Motor neuron (in vitro differentiated cells): ENCODE measurements at regions not wholly inside any gene's neighbourhood (a gene's known extent, or its start where the extent isn't known, plus 50 kb on each side); places are given as distances from the start of the nearest gene placed in this dataset.
A peak's percentile ranks its signal among the peaks of the same experiment; 100 is the strongest.

ENCODE experiments used
- ATAC-seq, 8 experiments: fragments of 200-7000 bp; cut with Tn5 transposase; replicated peaks in 6 of 8; 2 replicates each; pipeline ENCODE4 v1.8.0; 2021; ENCODE audit warnings: mild to moderate bottlenecking in 8 of 8, moderate library complexity in 8 of 8
- H3K27ac ChIP-seq, 2 donors: fragments of 250-450 bp; sonication (Bioruptor Pico); 2 replicates each; pipeline ENCODE4 v1.9.0; 2021; ENCODE audit warnings: antibody characterized with exemption in 2 of 2, mild to moderate bottlenecking in 2 of 2, moderate library complexity in 1 of 2
- H3K4me1 ChIP-seq, 2 donors: fragments of 250-450 bp; sonication (Bioruptor Pico); replicated peaks in 1 of 2; 2 replicates each; pipeline ENCODE4 v1.6.1; 2021; ENCODE audit warnings: antibody characterized with exemption in 2 of 2, mild to moderate bottlenecking in 2 of 2, moderate library complexity in 1 of 2
- H3K4me3 ChIP-seq, 5 donors: fragments of 250-450 bp; sonication (Bioruptor Pico); 2 replicates each; pipeline ENCODE4 v1.9.0; 2021; ENCODE audit warnings: antibody characterized with exemption in 5 of 5, mild to moderate bottlenecking in 5 of 5, moderate library complexity in 4 of 5
- WGBS, 10 experiments: fragments of 450-650 bp; shearing (Covaris generic); methylation state at CpG; one replicate each; pipeline ENCODE4 v1.0.0; 2022; 5-methylcytosine and 5-hydroxymethylcytosine counted together
- in situ Hi-C, 9 experiments: fragments of 400-800 bp; cut with MboI; loops; one replicate each; pipeline ENCODE4 v1.15.0; 2021; ENCODE audit warnings: low sequenced_read_pairs in 9 of 9, low pct_unique_long_range_greater_than_20kb in 2 of 9; ENCODE audit not compliant: unreplicated experiment in 9 of 9

GRCh38 chr1:30348147-30348546, 375.2 kb downstream of the MATN1 start:
- ATAC-seq, result no peak
- Histone ChIP-seq H3K4me1 (peaks cover 0 to 6% of the 10 kb centered on the region in 2 donors), H3K4me3 (no peak overlapping the region), H3K27ac (no peak overlapping the region)
- in situ Hi-C loops, result no loop called here
- WGBS, 10 experiments, result 8 to 100% (median 95%) methylated on average over 1 to 2 of the region's 2 CpGs

- no peak for ATAC-seq
- Histone ChIP-seq H3K4me1 (peaks cover 0 to 6% of the 10 kb centered on the region in 2 donors), H3K4me3 (no peak overlapping the region), H3K27ac (no peak overlapping the region)
- 33 to 88% (median 84%) methylated on average over 2 to 4 of the region's 4 CpGs; no CpG with 5 or more reads in 1 of the 10 experiments for WGBS, 10 experiments
- in situ Hi-C loops, result no loop called here
Observed at GRCh38 chr1:30345491-30346130, 377.8 kb downstream of the MATN1 start.

GRCh38 chr1:30343562-30343961, 379.8 kb downstream of the MATN1 start:
- no peak overlapping the region for H3K27ac ChIP-seq
- no peak for ATAC-seq
- in situ Hi-C loops, result no loop called here
- H3K4me1 ChIP-seq, result peaks cover 0 to 6% of the 10 kb centered on the region in 2 donors
- no peak overlapping the region for H3K4me3 ChIP-seq
- 0 to 83% (median 48%) methylated on average over 1 to 3 of the region's 3 CpGs for WGBS, 10 experiments

- H3K4me3 ChIP-seq, result no peak overlapping the region
- peak in 1 of 8 experiments; percentile 25 for ATAC-seq
Observed at GRCh38 chr1:30342535-30343141, 380.7 kb downstream of the MATN1 start.

GRCh38 chr1:30340934-30341333, 382.5 kb downstream of the MATN1 start:
- no peak overlapping the region for H3K27ac ChIP-seq
- ATAC-seq, result no peak
- H3K4me3 ChIP-seq, result no peak overlapping the region
- 34 to 96% (median 74%) methylated on average over 1 to 3 of the region's 3 CpGs for WGBS, 10 experiments
- peaks cover 0 to 3% of the 10 kb centered on the region in 2 donors for H3K4me1 ChIP-seq
- in situ Hi-C loops, result no loop called here

More at GRCh38 chr1:30342535-30343141, 380.7 kb downstream of the MATN1 start:
- in situ Hi-C loops, result no loop called here
- peaks cover 0 to 6% of the 10 kb centered on the region in 2 donors for H3K4me1 ChIP-seq
- 3 to 87% (median 72%) methylated on average over 5 to 11 of the region's 33 CpGs; no CpG with 5 or more reads in 5 of the 10 experiments for WGBS, 10 experiments
- no peak overlapping the region for H3K27ac ChIP-seq

GRCh38 chr1:30339866-30340265, 383.5 kb downstream of the MATN1 start:
- no peaks in the 10 kb centered on the region for H3K4me1 ChIP-seq
- no peak overlapping the region for H3K4me3 ChIP-seq
- no peak overlapping the region for H3K27ac ChIP-seq
- no peak for ATAC-seq
- in situ Hi-C loops, result no loop called here
- 50 to 83% methylated on average over 2 of the region's 2 CpGs; no CpG with 5 or more reads in 8 of the 10 experiments for WGBS, 10 experiments

- ATAC-seq, result no peak
- no peaks in the 10 kb centered on the region for H3K4me1 ChIP-seq
- no peak overlapping the region for H3K27ac ChIP-seq
- no peak overlapping the region for H3K4me3 ChIP-seq
- 29 to 100% (median 82%) methylated on average over 1 to 2 of the region's 2 CpGs for WGBS, 10 experiments
- in situ Hi-C loops, result no loop called here
Observed at GRCh38 chr1:30338765-30339164, 384.6 kb downstream of the MATN1 start.

GRCh38 chr1:30337324-30337620, 386.1 kb downstream of the MATN1 start:
- 10 to 86% (median 65%) methylated on average over 1 to 3 of the region's 3 CpGs; no CpG with 5 or more reads in 2 of the 10 experiments for WGBS, 10 experiments
- in situ Hi-C loops, result no loop called here

GRCh38 chr1:30336550-30337323, 386.6 kb downstream of the MATN1 start:
- Histone ChIP-seq H3K4me3 (no peak overlapping the region), H3K27ac (no peak overlapping the region), H3K4me1 (no peaks in the 10 kb centered on the region)
- WGBS, 10 experiments, result 30 to 84% (median 60%) methylated on average over 2 to 14 of the region's 16 CpGs; no CpG with 5 or more reads in 2 of the 10 experiments
- in situ Hi-C loops, result no loop called here
- no peak for ATAC-seq

More at GRCh38 chr1:30337324-30337620, 386.1 kb downstream of the MATN1 start:
- no peak overlapping the region for H3K4me3 ChIP-seq
- H3K27ac ChIP-seq, result no peak overlapping the region
- ATAC-seq, result no peak
- no peaks in the 10 kb centered on the region for H3K4me1 ChIP-seq

GRCh38 chr1:30335997-30336390, 387.4 kb downstream of the MATN1 start:
- Histone ChIP-seq H3K4me1 (no peaks in the 10 kb centered on the region), H3K27ac (no peak overlapping the region), H3K4me3 (no peak overlapping the region)
- WGBS, 10 experiments, result 60 to 100% (median 77%) methylated on average over 1 to 2 of the region's 2 CpGs; no CpG with 5 or more reads in 4 of the 10 experiments
- in situ Hi-C loops, result no loop called here
- no peak for ATAC-seq

GRCh38 chr1:30335389-30335996, 387.9 kb downstream of the MATN1 start:
- ATAC-seq, result no peak
- in situ Hi-C loops, result no loop called here
- H3K4me3 ChIP-seq, result no peak overlapping the region
- H3K4me1 ChIP-seq, result no peaks in the 10 kb centered on the region
- H3K27ac ChIP-seq, result no peak overlapping the region
- WGBS, 10 experiments, result 0 to 100% (median 89%) methylated on average over 1 to 3 of the region's 3 CpGs; no CpG with 5 or more reads in 3 of the 10 experiments

GRCh38 chr1:30334767-30335166, 388.6 kb downstream of the MATN1 start:
- no peak overlapping the region for H3K4me3 ChIP-seq
- H3K4me1 ChIP-seq, result no peaks in the 10 kb centered on the region
- ATAC-seq, result no peak
- in situ Hi-C loops, result no loop called here
- H3K27ac ChIP-seq, result no peak overlapping the region
- WGBS, 10 experiments, result 25 to 80% (median 43%) methylated on average over 2 of the region's 2 CpGs; no CpG with 5 or more reads in 5 of the 10 experiments
